Fibroblast of lung (primary cell): ENCODE measurements at regions not wholly inside any gene's neighbourhood (a gene's known extent, or its start where the extent isn't known, plus 50 kb on each side); places are given as distances from the start of the nearest gene placed in this dataset.

Source experiments
- DNase-seq, 2 donors: peaks; one replicate each; pipeline versions ENCODE4 v3.0.0 to v3.0.0-alpha.2; 2010; ENCODE audit warnings: low read depth in 2 of 2
- H2AFZ ChIP-seq: 2 replicates; pipeline ENCODE4 v1.5.1; 2012; ENCODE audit warnings: low read length, control low read depth, inconsistent platforms
- H3K27ac ChIP-seq: 2 replicates; pipeline ENCODE4 v1.5.1; 2011; ENCODE audit warnings: low read length, control low read depth; ENCODE audit not compliant: insufficient read depth
- H3K27me3 ChIP-seq: 2 replicates; pipeline ENCODE4 v1.5.1; 2011; ENCODE audit warnings: mild to moderate bottlenecking, low read length; ENCODE audit not compliant: control insufficient read depth, insufficient read depth
- H3K36me3 ChIP-seq: 2 replicates; pipeline ENCODE4 v1.5.1; 2011; ENCODE audit warnings: low read length; ENCODE audit not compliant: control insufficient read depth, insufficient read depth
- H3K4me1 ChIP-seq: 2 replicates; pipeline ENCODE4 v1.5.1; 2011; ENCODE audit warnings: low read length; ENCODE audit not compliant: control insufficient read depth, insufficient read depth; ENCODE audit errors: extremely low read depth
- H3K4me2 ChIP-seq: 2 replicates; pipeline ENCODE4 v1.5.1; 2011; ENCODE audit warnings: low read length, control low read depth; ENCODE audit not compliant: insufficient read depth; ENCODE audit errors: extremely low read depth
- H3K4me3 ChIP-seq, 4 experiments: fragments of 200-600 bp in 1 of 4; sonication (generic) in 1 of 4; replicated peaks in 1 of 4; 2 replicates each; pipeline ENCODE4 v1.5.1; 2011 to 2016; ENCODE audit warnings: low read length in 4 of 4, low read depth in 3 of 4, mild to moderate bottlenecking in 3 of 4, control low read depth in 2 of 4, inconsistent platforms in 1 of 4, mixed read lengths in 1 of 4; ENCODE audit not compliant: insufficient read depth in 1 of 4; ENCODE audit errors: control extremely low read depth in 1 of 4
- H3K79me2 ChIP-seq: 2 replicates; pipeline ENCODE4 v1.5.1; 2012; ENCODE audit warnings: mild to moderate bottlenecking, low read length, inconsistent platforms; ENCODE audit not compliant: control insufficient read depth, insufficient read depth
- H3K9ac ChIP-seq: 2 replicates; pipeline ENCODE4 v1.5.1; 2011; ENCODE audit warnings: mild to moderate bottlenecking, low read length, control low read depth; ENCODE audit not compliant: insufficient read depth
- H3K9me3 ChIP-seq: 2 replicates; pipeline ENCODE4 v1.5.1; 2012; ENCODE audit warnings: low read depth, low read length; ENCODE audit not compliant: control insufficient read depth, insufficient read depth
- H4K20me1 ChIP-seq: 2 replicates; pipeline ENCODE4 v1.5.1; 2011; ENCODE audit warnings: low read length; ENCODE audit not compliant: control insufficient read depth, insufficient read depth; ENCODE audit errors: extremely low read depth
- CTCF ChIP-seq, 2 donors: IDR thresholded peaks in 1 of 2; conservative IDR thresholded peaks in 1 of 2; 1 replicate in 1 of 2; 2 replicates in 1 of 2; pipeline ENCODE4 v1.5.1; 2011 to 2012; ENCODE audit warnings: low read length in 2 of 2, control low read depth in 1 of 2, inconsistent platforms in 1 of 2, low read depth in 1 of 2, mild to moderate bottlenecking in 1 of 2
- EZH2 ChIP-seq: IDR thresholded peaks from 2 replicates; pipeline ENCODE4 v1.5.1; 2012; ENCODE audit warnings: low read length, control low read depth, mild to moderate bottlenecking; ENCODE audit errors: missing control alignments

DNA sequence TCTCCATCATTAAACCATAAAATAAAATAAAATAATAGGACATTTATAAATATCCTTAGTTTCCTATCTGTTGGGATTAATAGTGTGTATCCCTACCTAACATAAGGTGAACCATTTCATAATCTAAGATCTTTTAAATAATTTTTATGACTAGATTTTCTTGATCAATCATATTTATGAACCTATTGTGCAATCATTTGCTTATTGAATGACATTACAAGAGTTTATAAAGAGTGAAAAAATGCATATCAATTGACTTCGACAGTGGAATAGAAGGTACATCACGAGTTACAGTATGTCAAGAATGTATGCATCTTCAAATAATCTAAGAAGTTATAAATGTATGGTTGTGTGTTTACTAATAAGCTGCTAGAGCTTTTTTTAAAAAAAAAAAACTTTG, 1554.8 kb upstream of the TMEFF2 start:
- H4K20me1 ChIP-seq, result no peaks in the 10 kb centered on the region
- TF ChIP-seq EZH2, result no peak
- no peak for TF ChIP-seq CTCF (conservative IDR thresholded peaks at IDR 0.05 in 1 of 2, IDR thresholded peaks at IDR 0.05 in 1 of 2; ENCODE audit: low read depth in 1 of 2, low read length in 2 of 2)
- no peak overlapping the region for H3K4me2 ChIP-seq

GRCh38 chr2:193743089-193743488, 1548.4 kb upstream of the TMEFF2 start:
- Histone ChIP-seq H3K9me3 (no peaks in the 10 kb centered on the region), H3K27me3 (no peaks in the 10 kb centered on the region), H3K4me3 (no peak overlapping the region), H3K27ac (no peak overlapping the region), H3K9ac (no peak overlapping the region), H3K79me2 (no peaks in the 10 kb centered on the region), H3K36me3 (no peaks in the 10 kb centered on the region), H4K20me1 (no peaks in the 10 kb centered on the region), H3K4me1 (no peaks in the 10 kb centered on the region), H3K4me2 (no peak overlapping the region), H2AFZ (no peak overlapping the region)
- TF ChIP-seq EZH2, result no peak
- TF ChIP-seq CTCF (conservative IDR thresholded peaks at IDR 0.05 in 1 of 2, IDR thresholded peaks at IDR 0.05 in 1 of 2; ENCODE audit: low read depth in 1 of 2, low read length in 2 of 2), result no peak
- DNase-seq, result no peak

More for the DNA sequence above, 1554.8 kb upstream of the TMEFF2 start:
- Histone ChIP-seq H3K27ac (no peak overlapping the region), H3K79me2 (no peaks in the 10 kb centered on the region), H3K4me1 (no peaks in the 10 kb centered on the region), H3K9me3 (no peaks in the 10 kb centered on the region), H3K9ac (no peak overlapping the region), H3K4me3 (no peak overlapping the region), H3K27me3 (no peaks in the 10 kb centered on the region), H2AFZ (no peak overlapping the region), H3K36me3 (no peaks in the 10 kb centered on the region)
- no peak for DNase-seq

- no peak for TF ChIP-seq EZH2
- no peak for TF ChIP-seq CTCF (conservative IDR thresholded peaks at IDR 0.05 in 1 of 2, IDR thresholded peaks at IDR 0.05 in 1 of 2; ENCODE audit: low read depth in 1 of 2, low read length in 2 of 2)
- H3K36me3 ChIP-seq, result no peaks in the 10 kb centered on the region
- no peak overlapping the region for H2AFZ ChIP-seq
- H4K20me1 ChIP-seq, result no peaks in the 10 kb centered on the region
- no peak overlapping the region for H3K9ac ChIP-seq
- H3K27me3 ChIP-seq, result no peaks in the 10 kb centered on the region
- H3K79me2 ChIP-seq, result no peaks in the 10 kb centered on the region
- no peak overlapping the region for H3K4me3 ChIP-seq
- H3K27ac ChIP-seq, result no peak overlapping the region
- DNase-seq, result no peak
- no peaks in the 10 kb centered on the region for H3K4me1 ChIP-seq
- no peaks in the 10 kb centered on the region for H3K9me3 ChIP-seq
- no peak overlapping the region for H3K4me2 ChIP-seq
Measured at GRCh38 chr2:193738892-193739291, 1544.2 kb upstream of the TMEFF2 start.
